ENCODE measurements at regions not wholly inside any gene's neighbourhood (a gene's known extent, or its start where the extent isn't known, plus 50 kb on each side); places are given as distances from the start of the nearest gene placed in this dataset.

GRCh38 chr17:73855720-73856333, 211.6 kb upstream of the SDK2 start (continued):
- no peak for TF ChIP-seq REST (IDR thresholded peaks at IDR 0.05; ENCODE audit: low read depth)
- no peak for TF ChIP-seq CTCF (IDR thresholded peaks at IDR 0.05 in 2 of 3, conservative IDR thresholded peaks at IDR 0.05 in 1 of 3; ENCODE audit: borderline replicate concordance in 1 of 3, insufficient read depth in 1 of 3, low read depth in 2 of 3, low read length in 2 of 3)
- no peak for TF ChIP-seq ELF1 (IDR thresholded peaks at IDR 0.05; ENCODE audit: borderline replicate concordance, low read depth)
- TF ChIP-seq SP1 (IDR thresholded peaks at IDR 0.05; ENCODE audit: low read depth): no peak
- TF ChIP-seq CBX3 (IDR thresholded peaks at IDR 0.05; ENCODE audit: low read depth): no peak
- no peak for TF ChIP-seq MAX (IDR thresholded peaks at IDR 0.05)
- TF ChIP-seq ZFX (IDR thresholded peaks at IDR 0.05): no peak

- BruUV-seq (replicated peaks): no TSS peak
Measured at GRCh38 chr17:73856556-73856955, 212.3 kb upstream of the SDK2 start.

More at GRCh38 chr17:73856556-73856955, 212.3 kb upstream of the SDK2 start:
- H3K4me2 ChIP-seq (ENCODE audit: low read length): no peak overlapping the region
- no peaks in the 10 kb centered on the region for H3K9me3 ChIP-seq (ENCODE audit: control insufficient read depth in 1 of 2, insufficient read depth in 1 of 2, low read depth in 1 of 2, low read length in 2 of 2)
- no peaks in the 10 kb centered on the region for H3K36me3 ChIP-seq (ENCODE audit: control insufficient read depth in 1 of 2, insufficient read depth in 2 of 2, low read length in 2 of 2)
- TF ChIP-seq TCF7L2 (IDR thresholded peaks at IDR 0.05; ENCODE audit: borderline replicate concordance, extremely low read depth, insufficient read depth, insufficient read length) (no peak), YY1 (IDR thresholded peaks at IDR 0.05; ENCODE audit: extremely low read depth, insufficient replicate concordance, low read depth, low read length) (no peak), RAD21 (IDR thresholded peaks at IDR 0.05; ENCODE audit: low read depth) (no peak), CBX3 (IDR thresholded peaks at IDR 0.05; ENCODE audit: low read depth) (no peak), ATF3 (IDR thresholded peaks at IDR 0.05) (no peak), SRF (IDR thresholded peaks at IDR 0.05; ENCODE audit: low read depth) (no peak), EZH2 (IDR thresholded peaks at IDR 0.05) (no peak), JUND (IDR thresholded peaks at IDR 0.05) (no peak), ZFX (IDR thresholded peaks at IDR 0.05) (no peak), POLR2AphosphoS5 (IDR thresholded peaks at IDR 0.05; ENCODE audit: low read depth, low read length) (no peak), MAX (IDR thresholded peaks at IDR 0.05) (no peak), SIN3A (IDR thresholded peaks at IDR 0.05; ENCODE audit: low read depth) (no peak), POLR2A (IDR thresholded peaks at IDR 0.05; ENCODE audit: borderline replicate concordance, extremely low read depth, insufficient read depth, insufficient read length) (no peak), ZNF274 (IDR thresholded peaks at IDR 0.05; ENCODE audit: low read depth, low read length) (no peak), EGR1 (IDR thresholded peaks at IDR 0.05; ENCODE audit: low read depth) (no peak)
- no peaks in the 10 kb centered on the region for H3K4me1 ChIP-seq (ENCODE audit: control insufficient read depth in 1 of 2, insufficient read depth in 2 of 2, low read length in 2 of 2)
- no peaks in the 10 kb centered on the region for H3K27me3 ChIP-seq (ENCODE audit: insufficient read depth, low read length)
- ATAC-seq (no peak), DNase-seq (ENCODE audit: low read depth, low spot score) (no peak)
- RAD21 ChIA-PET (ENCODE audit: low non-redundant PET in 1 of 2, low total read pairs in 2 of 2, uncharacterized antibody in 2 of 2, unreplicated experiment in 2 of 2): no interaction called here
- CTCF ChIA-PET: no interaction called here
- no peak overlapping the region for H3K9ac ChIP-seq (ENCODE audit: low read length)
- intact Hi-C loops (cut with micrococcal nuclease): no loop called here
- no peak overlapping the region for H3K4me3 ChIP-seq (replicated peaks in 1 of 2; ENCODE audit: low read depth in 1 of 2, low read length in 2 of 2)
- H4K20me1 ChIP-seq (ENCODE audit: insufficient read depth): no peaks in the 10 kb centered on the region
- no peak overlapping the region for H3K27ac ChIP-seq (ENCODE audit: low read depth, low read length)
- H3K79me2 ChIP-seq (ENCODE audit: insufficient read depth, low read length): no peaks in the 10 kb centered on the region
- no peak overlapping the region for H2AFZ ChIP-seq (ENCODE audit: low read depth, low read length, poor library complexity, severe bottlenecking)
- H3K9me2 ChIP-seq (ENCODE audit: insufficient read depth): no peaks in the 10 kb centered on the region
- POLR2A ChIA-PET: no interaction called here

All from HCT116 (cell line).